GM23338 (cell line): ENCODE measurements at regions not wholly inside any gene's neighbourhood (a gene's known extent, or its start where the extent isn't known, plus 50 kb on each side); places are given as distances from the start of the nearest gene placed in this dataset.

Source experiments
- ATAC-seq: fragments of 200-7000 bp; cut with Tn5 transposase; 3 replicates; pipeline ENCODE4 v1.9.1; 2020
- DNase-seq: peaks from one replicate; pipeline ENCODE4 v3.0.0-alpha.2; 2015; ENCODE audit warnings: low spot score
- H2AFZ ChIP-seq: fragments of 200-600 bp; sonication (generic); 2 replicates; pipeline ENCODE4 v1.8.0; 2016; ENCODE audit warnings: antibody characterized with exemption, mild to moderate bottlenecking, moderate library complexity
- H3F3A ChIP-seq: fragments of 200-600 bp; sonication (generic); replicated peaks from 2 replicates; pipeline ENCODE4 v1.8.0; 2017; ENCODE audit warnings: antibody characterized with exemption, mixed run types, low read depth
- H3K27ac ChIP-seq: fragments of 200-600 bp; sonication (generic); 2 replicates; pipeline ENCODE4 v1.6.1; 2016; ENCODE audit warnings: low read depth
- H3K27me3 ChIP-seq: fragments of 200-600 bp; sonication (generic); 2 replicates; pipeline ENCODE4 v1.8.0; 2016; ENCODE audit warnings: mild to moderate bottlenecking, mixed run types, moderate library complexity; ENCODE audit not compliant: insufficient read depth
- H3K36me3 ChIP-seq: fragments of 200-600 bp; sonication (generic); 2 replicates; pipeline ENCODE4 v1.8.0; 2016; ENCODE audit warnings: mild to moderate bottlenecking; ENCODE audit not compliant: insufficient read depth
- H3K4me1 ChIP-seq: fragments of 200-600 bp; sonication (generic); 2 replicates; pipeline ENCODE4 v1.8.0; 2016; ENCODE audit warnings: mild to moderate bottlenecking, moderate library complexity; ENCODE audit not compliant: insufficient read depth
- H3K4me2 ChIP-seq: fragments of 200-600 bp; sonication (generic); 2 replicates; pipeline ENCODE4 v1.7.1; 2017; ENCODE audit warnings: mixed run types
- H3K4me3 ChIP-seq: fragments of 200-600 bp; sonication (generic); 2 replicates; pipeline ENCODE4 v1.6.1; 2016; ENCODE audit warnings: mixed run types
- H3K79me2 ChIP-seq: fragments of 200-600 bp; sonication (generic); replicated peaks from 2 replicates; pipeline ENCODE4 v1.8.0; 2017; ENCODE audit warnings: mild to moderate bottlenecking; ENCODE audit not compliant: insufficient read depth
- H3K9me2 ChIP-seq: fragments of 200-600 bp; sonication (generic); 2 replicates; pipeline ENCODE4 v1.8.0; 2017; ENCODE audit not compliant: insufficient read depth
- H4K20me1 ChIP-seq: fragments of 200-600 bp; sonication (generic); replicated peaks from 2 replicates; pipeline ENCODE4 v1.8.0; 2017; ENCODE audit warnings: mild to moderate bottlenecking; ENCODE audit not compliant: insufficient read depth
- H3K27ac Mint-ChIP-seq: 2 replicates; pipeline ENCODE4 v1.8.0; 2020; ENCODE audit warnings: inconsistent platforms, mild to moderate bottlenecking, moderate library complexity, mixed read lengths
- H3K27me3 Mint-ChIP-seq: 3 replicates; pipeline ENCODE4 v1.8.0; 2022; ENCODE audit warnings: low read depth, mild to moderate bottlenecking, moderate library complexity, mixed read lengths, inconsistent platforms; ENCODE audit not compliant: insufficient read depth, poor library complexity
- H3K36me3 Mint-ChIP-seq: 3 replicates; pipeline ENCODE4 v1.8.0; 2021; ENCODE audit warnings: low read depth, mild to moderate bottlenecking, inconsistent platforms, moderate library complexity, mixed read lengths
- H3K4me1 Mint-ChIP-seq: 3 replicates; pipeline ENCODE4 v1.8.0; 2020; ENCODE audit warnings: mild to moderate bottlenecking, inconsistent platforms, mixed read lengths
- H3K4me3 Mint-ChIP-seq: 3 replicates; pipeline ENCODE4 v1.8.0; 2021; ENCODE audit warnings: moderate library complexity, mild to moderate bottlenecking, inconsistent platforms, mixed read lengths
- H3K9me3 Mint-ChIP-seq: 3 replicates; pipeline ENCODE4 v1.8.0; 2020; ENCODE audit warnings: moderate library complexity, mild to moderate bottlenecking, inconsistent platforms, mixed read lengths
- CREB1 ChIP-seq: fragments of 250-450 bp; sonication (Bioruptor Pico); IDR thresholded peaks from 2 replicates; pipeline ENCODE4 v1.5.0; 2020; ENCODE audit warnings: low read depth, mild to moderate bottlenecking, moderate library complexity
- JUNB ChIP-seq: IDR thresholded peaks from one replicate; pipeline ENCODE4 v1.6.1; 2016; ENCODE audit warnings: antibody characterized with exemption; ENCODE audit not compliant: unreplicated experiment
- REST ChIP-seq: IDR thresholded peaks from one replicate; pipeline ENCODE4 v1.6.1; 2018; ENCODE audit warnings: antibody characterized with exemption; ENCODE audit not compliant: unreplicated experiment
- STAT1 ChIP-seq: IDR thresholded peaks from one replicate; pipeline ENCODE4 v1.6.1; 2016; ENCODE audit warnings: antibody characterized with exemption; ENCODE audit not compliant: unreplicated experiment
- ZNF114 ChIP-seq: fragments of 250-450 bp; sonication (Bioruptor Pico); IDR thresholded peaks from 2 replicates; pipeline ENCODE4 v1.5.0; 2020; ENCODE audit warnings: mild to moderate bottlenecking, moderate library complexity
- ZNF331 ChIP-seq: fragments of 250-450 bp; sonication (Bioruptor Pico); IDR thresholded peaks from 2 replicates; pipeline ENCODE4 v1.5.0; 2020; ENCODE audit warnings: low read depth, mild to moderate bottlenecking, moderate library complexity
- ZNF462 ChIP-seq: fragments of 250-450 bp; sonication (Bioruptor Pico); IDR thresholded peaks from 2 replicates; pipeline ENCODE4 v1.5.0; 2020; ENCODE audit warnings: mild to moderate bottlenecking, moderate library complexity

- TF ChIP-seq ZNF114 (CRISPR knock-in tag) (no peak), JUNB (no peak)
Measured at GRCh38 chr1:93758842-93759515, 77.3 kb upstream of the BCAR3 start (continued).

- Histone ChIP-seq H4K20me1 (no peaks in the 10 kb centered on the region), H3K4me1 (no peaks in the 10 kb centered on the region), H3K4me3 (no peak overlapping the region), H3K36me3 (no peaks in the 10 kb centered on the region), H3K27ac (no peak overlapping the region), H3K4me2 (no peak overlapping the region), H3K79me2 (no peaks in the 10 kb centered on the region), H3F3A (no peaks in the 10 kb centered on the region), H3K9me2 (peaks cover 31% of the 10 kb centered on the region; the same call in 1 of the 2 replicates), H3K27me3 (no peaks in the 10 kb centered on the region), H2AFZ (no peak overlapping the region)
- Mint-ChIP-seq H3K36me3 (no peaks in the 10 kb centered on the region; the same call in 2 of the 3 replicates), H3K9me3 (no peaks in the 10 kb centered on the region), H3K4me1 (no peaks in the 10 kb centered on the region), H3K4me3 (no peak overlapping the region), H3K27me3 (peaks cover 7% of the 10 kb centered on the region), H3K27ac (no peak overlapping the region)
- ATAC-seq (no peak), DNase-seq (no peak)
- TF ChIP-seq CREB1 (no peak), JUNB (no peak), STAT1 (no peak), REST (no peak)
Measured at GRCh38 chr1:93757256-93758036, 75.8 kb upstream of the BCAR3 start.

GRCh38 chr1:93756657-93757056, 75.0 kb upstream of the BCAR3 start:
- no peak overlapping the region for H3K27ac Mint-ChIP-seq
- no peak for TF ChIP-seq ZNF114 (CRISPR knock-in tag)
- no peak for TF ChIP-seq ZNF462 (CRISPR knock-in tag)
- TF ChIP-seq ZNF331, result no peak

More at GRCh38 chr1:93756657-93757056, 75.0 kb upstream of the BCAR3 start:
- H3K36me3 ChIP-seq, result no peaks in the 10 kb centered on the region
- DNase-seq (no peak), ATAC-seq (no peak)
- H3K4me3 ChIP-seq, result no peak overlapping the region
- Mint-ChIP-seq H3K4me3 (no peak overlapping the region), H3K36me3 (no peaks in the 10 kb centered on the region), H3K9me3 (no peaks in the 10 kb centered on the region), H3K4me1 (no peaks in the 10 kb centered on the region), H3K27me3 (peaks cover 4% of the 10 kb centered on the region)
- no peaks in the 10 kb centered on the region for H3F3A ChIP-seq
- no peaks in the 10 kb centered on the region for H3K4me1 ChIP-seq
- no peak overlapping the region for H2AFZ ChIP-seq
- no peaks in the 10 kb centered on the region for H3K27me3 ChIP-seq
- H3K9me2 ChIP-seq, result peaks cover 31% of the 10 kb centered on the region; the same call in 1 of the 2 replicates
- no peak overlapping the region for H3K4me2 ChIP-seq
- H3K27ac ChIP-seq, result no peak overlapping the region
- no peaks in the 10 kb centered on the region for H4K20me1 ChIP-seq
- H3K79me2 ChIP-seq, result no peaks in the 10 kb centered on the region
